BE2C (cell line): ENCODE measurements at regions not wholly inside any gene's neighbourhood (a gene's known extent, or its start where the extent isn't known, plus 50 kb on each side); places are given as distances from the start of the nearest gene placed in this dataset.
"Not testable (repeated sequence)": the region's sequence is repeated elsewhere in the genome, so short reads cannot be mapped to it uniquely, and the experiment has no call there.

Experiments
- DNase-seq: peaks from one replicate; pipeline ENCODE4 v3.0.0-alpha.2; 2020
- H3K27me3 ChIP-seq: fragments of 250-450 bp; sonication (Bioruptor Pico); 2 replicates; pipeline ENCODE4 v1.5.1; 2020; ENCODE audit warnings: mild to moderate bottlenecking
- H3K36me3 ChIP-seq: fragments of 250-450 bp; sonication (Bioruptor Pico); 2 replicates; pipeline ENCODE4 v1.5.1; 2020; ENCODE audit warnings: mild to moderate bottlenecking
- H3K4me1 ChIP-seq: fragments of 250-450 bp; sonication (Bioruptor Pico); 2 replicates; pipeline ENCODE4 v1.5.1; 2020
- H3K4me3 ChIP-seq: 2 replicates; pipeline ENCODE4 v1.5.1; 2011; ENCODE audit warnings: low read depth, low read length
- H3K9me3 ChIP-seq: fragments of 250-450 bp; sonication (Bioruptor Pico); 2 replicates; pipeline ENCODE4 v1.5.1; 2020
- TF ChIP-seq, protein P1 (sequence below): IDR thresholded peaks from 2 replicates; pipeline ENCODE4 v1.5.1; 2012; ENCODE audit warnings: mild to moderate bottlenecking, low read depth, low read length

DNA sequence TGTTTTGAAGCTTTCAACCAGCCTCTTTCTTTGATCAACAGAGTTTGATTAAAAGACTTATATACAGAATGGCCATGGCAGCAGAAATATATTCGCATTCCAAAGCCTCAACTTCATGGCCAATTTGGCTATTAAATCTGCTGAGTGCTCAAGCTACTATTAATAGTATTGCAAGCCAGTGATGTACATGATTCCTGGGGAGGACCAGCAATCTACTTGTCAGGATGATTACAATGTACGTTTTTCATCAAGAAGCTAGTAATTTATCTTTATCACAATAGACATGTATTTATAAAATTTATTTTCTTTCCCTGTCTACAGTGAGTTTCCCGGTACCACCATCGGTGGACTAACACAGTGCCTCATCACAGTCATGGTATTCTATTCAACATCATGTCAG is 515.5 kb downstream of the AMY1C start:
- H3K36me3 ChIP-seq = no peaks in the 10 kb centered on the region
- H3K4me3 ChIP-seq = peak overlapping the region; percentile 39
- DNase-seq = no peak
- TF ChIP-seq, protein P1, sequence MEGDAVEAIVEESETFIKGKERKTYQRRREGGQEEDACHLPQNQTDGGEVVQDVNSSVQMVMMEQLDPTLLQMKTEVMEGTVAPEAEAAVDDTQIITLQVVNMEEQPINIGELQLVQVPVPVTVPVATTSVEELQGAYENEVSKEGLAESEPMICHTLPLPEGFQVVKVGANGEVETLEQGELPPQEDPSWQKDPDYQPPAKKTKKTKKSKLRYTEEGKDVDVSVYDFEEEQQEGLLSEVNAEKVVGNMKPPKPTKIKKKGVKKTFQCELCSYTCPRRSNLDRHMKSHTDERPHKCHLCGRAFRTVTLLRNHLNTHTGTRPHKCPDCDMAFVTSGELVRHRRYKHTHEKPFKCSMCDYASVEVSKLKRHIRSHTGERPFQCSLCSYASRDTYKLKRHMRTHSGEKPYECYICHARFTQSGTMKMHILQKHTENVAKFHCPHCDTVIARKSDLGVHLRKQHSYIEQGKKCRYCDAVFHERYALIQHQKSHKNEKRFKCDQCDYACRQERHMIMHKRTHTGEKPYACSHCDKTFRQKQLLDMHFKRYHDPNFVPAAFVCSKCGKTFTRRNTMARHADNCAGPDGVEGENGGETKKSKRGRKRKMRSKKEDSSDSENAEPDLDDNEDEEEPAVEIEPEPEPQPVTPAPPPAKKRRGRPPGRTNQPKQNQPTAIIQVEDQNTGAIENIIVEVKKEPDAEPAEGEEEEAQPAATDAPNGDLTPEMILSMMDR = no peak
- peaks cover 10% of the 10 kb centered on the region for H3K4me1 ChIP-seq
- no peaks in the 10 kb centered on the region for H3K27me3 ChIP-seq
- H3K9me3 ChIP-seq = no peaks in the 10 kb centered on the region

DNA sequence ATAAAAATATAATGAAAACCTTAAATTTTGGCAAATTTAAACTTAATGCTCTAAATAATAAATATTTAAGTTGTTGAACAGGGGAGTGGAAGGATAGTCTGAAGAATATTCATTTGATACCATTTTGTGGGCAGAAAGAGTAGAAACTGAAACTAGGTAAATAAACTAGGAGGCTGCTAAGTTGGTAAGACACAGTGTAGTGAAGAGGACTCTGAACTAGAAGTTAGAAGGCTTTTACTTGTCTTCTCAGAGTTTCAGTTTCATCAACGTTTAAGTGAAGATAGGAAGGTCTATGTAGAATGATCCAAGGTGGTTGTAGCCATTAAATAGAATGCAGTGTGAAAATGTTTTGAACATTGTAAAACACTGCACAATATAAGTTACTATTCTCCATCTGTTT is 516.9 kb downstream of the AMY1C start:
- Histone ChIP-seq H3K9me3 (no peaks in the 10 kb centered on the region), H3K27me3 (no peaks in the 10 kb centered on the region), H3K4me3 (no peak overlapping the region), H3K4me1 (peaks cover 10% of the 10 kb centered on the region), H3K36me3 (no peaks in the 10 kb centered on the region)
- DNase-seq = no peak
- TF ChIP-seq, protein P1 = no peak

DNA sequence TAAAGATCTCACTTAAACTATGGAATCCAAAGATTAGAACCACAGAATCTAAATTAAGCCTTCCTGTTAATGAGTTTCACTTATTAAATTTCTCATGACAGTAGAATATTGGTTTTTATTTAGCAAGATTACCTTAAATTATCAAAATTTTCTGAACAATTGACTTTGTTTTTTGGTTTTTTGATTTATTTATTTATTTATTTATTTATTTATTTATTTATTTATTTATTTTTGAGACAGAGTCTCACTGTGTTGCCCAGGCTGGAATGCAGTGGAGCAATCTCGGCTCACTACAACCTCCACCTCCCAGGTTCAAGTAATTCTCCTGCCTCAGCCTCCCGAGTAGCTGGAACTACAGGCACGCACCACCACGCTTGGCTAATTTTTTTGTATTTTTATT is 538.6 kb downstream of the AMY1C start:
- DNase-seq, H3K4me1 ChIP-seq, H3K9me3 ChIP-seq, H3K36me3 ChIP-seq, H3K27me3 ChIP-seq, H3K4me3 ChIP-seq: not testable (repeated sequence)

DNA sequence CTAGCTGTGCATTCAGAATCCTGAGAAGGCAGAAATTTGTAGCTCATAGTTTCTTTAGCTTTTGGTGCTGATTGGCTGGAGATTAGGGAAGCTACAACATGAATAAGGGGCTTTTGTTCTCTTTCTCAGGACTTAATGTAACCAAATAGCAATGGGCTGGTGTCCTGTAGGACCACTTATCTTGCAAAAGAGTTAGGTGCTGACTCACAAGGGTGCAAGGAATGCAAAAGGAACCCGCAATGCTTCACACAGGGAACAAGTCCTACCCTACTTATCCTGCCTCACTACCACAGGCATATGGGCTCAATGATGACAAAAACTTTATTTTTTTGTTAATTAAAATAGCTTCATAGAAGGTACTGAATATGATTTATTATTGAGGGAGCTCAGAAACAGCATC is 541.5 kb downstream of the AMY1C start:
- Histone ChIP-seq H3K27me3 (no peaks in the 10 kb centered on the region), H3K4me1 (peaks cover 2% of the 10 kb centered on the region; the same call in 1 of the 2 replicates), H3K9me3 (no peaks in the 10 kb centered on the region), H3K4me3 (no peak overlapping the region), H3K36me3 (no peaks in the 10 kb centered on the region)
- TF ChIP-seq, protein P1 = no peak
- no peak for DNase-seq

DNA sequence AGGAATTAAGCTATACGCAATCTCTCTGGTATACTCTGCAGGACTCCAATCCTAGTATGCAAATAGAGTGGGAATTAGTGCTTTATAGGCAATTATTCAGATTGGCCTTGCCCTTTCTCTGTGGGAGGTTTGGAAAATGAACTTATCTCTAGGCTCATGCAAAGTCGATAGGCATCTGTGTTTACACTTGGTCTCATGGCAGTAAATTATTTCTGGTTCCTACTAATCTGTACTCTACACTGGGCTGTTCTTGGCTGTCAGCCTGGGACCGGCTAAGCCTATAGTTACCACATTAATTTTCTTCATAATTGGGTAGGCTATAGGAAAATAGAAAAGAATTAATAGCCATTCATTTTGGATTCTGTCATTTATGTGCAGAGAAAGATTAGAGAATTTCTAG is 544.6 kb downstream of the AMY1C start:
- no peaks in the 10 kb centered on the region for H3K36me3 ChIP-seq
- no peaks in the 10 kb centered on the region for H3K9me3 ChIP-seq
- H3K4me1 ChIP-seq = peaks cover 2% of the 10 kb centered on the region; the same call in 1 of the 2 replicates
- H3K4me3 ChIP-seq = no peak overlapping the region
- no peaks in the 10 kb centered on the region for H3K27me3 ChIP-seq
- TF ChIP-seq, protein P1 = no peak
- DNase-seq = peak; percentile 37

DNA sequence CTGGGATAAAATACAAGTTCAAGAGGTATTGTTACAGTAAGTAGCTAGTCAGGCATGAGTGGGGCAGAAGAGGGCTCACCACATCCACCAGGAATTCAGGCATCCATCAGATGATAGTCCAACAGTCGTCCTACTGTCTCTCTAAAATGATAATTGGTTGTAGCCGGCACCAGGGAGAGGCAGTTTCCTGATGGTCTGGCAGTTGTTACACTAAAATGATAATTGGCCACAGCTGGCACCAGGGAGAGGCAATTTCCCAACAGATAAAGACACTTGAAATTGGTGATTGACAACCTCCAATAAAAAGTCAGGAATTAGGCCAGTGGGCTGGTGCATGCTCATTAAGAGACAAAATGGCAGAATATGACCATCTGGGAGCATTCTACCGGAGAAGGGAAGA is 545.8 kb downstream of the AMY1C start:
- no peaks in the 10 kb centered on the region for H3K27me3 ChIP-seq
- no peaks in the 10 kb centered on the region for H3K36me3 ChIP-seq
- H3K4me1 ChIP-seq = peaks cover 2% of the 10 kb centered on the region; the same call in 1 of the 2 replicates
- H3K9me3 ChIP-seq = no peaks in the 10 kb centered on the region
- TF ChIP-seq, protein P1 = no peak
- H3K4me3 ChIP-seq = no peak overlapping the region
- peak; percentile 44 for DNase-seq

DNA sequence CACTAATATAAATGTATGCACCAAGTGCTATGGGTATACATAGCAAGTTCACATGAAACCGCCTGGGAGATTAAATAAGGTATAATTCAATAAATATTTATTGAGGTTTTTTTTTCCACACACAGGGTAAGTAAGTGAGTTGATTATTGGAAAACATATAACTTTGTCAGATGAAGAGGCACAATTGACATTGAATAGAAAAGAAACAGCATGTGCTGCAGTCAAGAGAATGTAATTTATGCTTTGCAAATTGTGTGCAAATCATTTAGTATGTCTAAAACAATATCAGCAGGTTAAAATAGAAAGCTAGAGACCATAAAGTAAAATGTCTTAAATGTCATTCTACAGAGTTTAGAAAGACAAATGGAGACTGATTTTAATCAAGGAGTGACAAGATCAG is 560.0 kb downstream of the AMY1C start:
- H3K36me3 ChIP-seq = no peaks in the 10 kb centered on the region
- H3K4me1 ChIP-seq = peaks cover 5% of the 10 kb centered on the region
- TF ChIP-seq, protein P1 = no peak
- H3K9me3 ChIP-seq = no peaks in the 10 kb centered on the region
- H3K27me3 ChIP-seq = no peaks in the 10 kb centered on the region
- H3K4me3 ChIP-seq = no peak overlapping the region
- DNase-seq = no peak
